ENCODE measurements at regions not wholly inside any gene's neighbourhood (a gene's known extent, or its start where the extent isn't known, plus 50 kb on each side); places are given as distances from the start of the nearest gene placed in this dataset.

DNA sequence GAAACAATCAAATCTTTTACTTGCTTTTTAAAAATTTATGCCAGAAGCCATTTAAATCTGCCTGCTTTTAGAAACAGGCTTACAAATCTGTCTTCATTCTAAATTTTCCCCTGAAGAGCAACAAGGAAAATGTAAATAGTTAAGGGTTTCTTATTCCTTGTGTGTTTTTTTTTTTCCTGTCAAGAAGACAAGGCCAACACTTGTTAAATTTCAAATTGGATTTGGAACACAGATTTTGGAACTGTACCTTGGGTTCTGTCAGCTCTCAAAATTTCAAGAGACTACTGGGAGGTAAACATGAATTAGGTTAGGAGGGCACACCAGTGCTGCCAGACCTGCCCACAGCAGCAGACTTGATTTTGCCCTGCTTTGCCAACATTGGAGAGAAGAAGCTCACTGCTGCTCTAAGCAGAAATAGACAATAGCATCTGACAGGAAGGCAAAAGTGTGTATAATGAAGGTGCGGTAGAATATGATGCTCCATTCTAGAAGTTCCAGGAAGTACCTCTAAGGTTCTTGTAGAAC lies 121.7 kb downstream of the NHLRC3 start:
- DNase-seq (ENCODE audit: low read depth) = no peak

DNA sequence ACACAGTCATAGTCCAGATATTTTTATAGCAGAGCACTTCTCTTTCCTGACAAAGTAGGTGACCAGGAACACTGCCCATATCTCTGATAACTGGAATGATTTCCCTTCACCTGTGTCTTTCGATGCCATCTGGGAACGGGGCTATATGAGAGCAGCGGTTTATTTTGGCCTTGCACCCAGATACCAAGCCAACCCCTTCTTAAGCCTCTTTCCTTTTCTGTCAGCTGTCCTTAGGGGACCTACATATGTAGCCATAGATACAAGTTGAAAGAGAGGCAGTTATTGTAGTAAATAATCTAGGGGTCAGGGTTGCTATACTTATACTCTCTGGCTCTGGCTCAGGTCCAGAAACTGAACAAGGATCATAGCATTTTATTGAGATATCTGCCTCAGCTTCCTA lies 128.8 kb downstream of the NHLRC3 start:
- DNase-seq (ENCODE audit: low read depth) = no peak

DNA sequence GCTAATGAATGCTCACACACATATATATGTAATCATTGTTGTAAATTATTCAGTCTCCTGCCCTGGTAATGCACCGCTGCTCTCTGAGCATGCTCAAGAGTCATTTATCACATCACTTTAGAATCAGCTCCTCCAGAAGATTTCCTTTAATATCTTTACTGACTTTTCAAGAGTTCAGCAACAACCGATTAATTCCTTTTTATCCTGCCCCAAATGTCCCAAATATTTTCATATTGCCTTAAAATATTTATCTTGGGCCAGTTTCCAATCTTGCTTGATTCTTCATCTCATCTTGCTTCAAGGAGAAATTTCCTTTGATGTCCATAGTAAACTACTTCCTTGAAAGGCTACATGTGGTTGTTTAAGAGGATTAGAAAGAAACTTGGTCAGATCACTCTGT lies 132.5 kb downstream of the NHLRC3 start:
- no peak for DNase-seq (ENCODE audit: low read depth)

DNA sequence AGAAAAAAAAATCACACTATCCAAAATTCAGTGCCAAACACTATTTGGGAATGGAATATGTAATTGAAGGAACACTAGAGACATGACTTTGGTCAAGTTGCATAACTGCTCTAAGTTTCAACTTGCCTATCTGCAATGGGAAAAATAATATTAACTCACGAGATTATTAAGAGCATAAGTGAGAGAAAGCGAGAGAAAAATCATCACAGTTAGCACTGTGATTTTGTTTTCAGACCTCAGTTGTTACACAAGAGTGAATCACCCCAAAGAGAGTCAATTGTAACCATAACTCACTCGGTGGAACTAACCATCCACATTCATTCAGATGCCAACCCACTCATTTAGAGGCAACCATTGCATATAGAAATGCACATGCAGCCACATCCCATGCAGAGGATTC lies 147.1 kb downstream of the NHLRC3 start:
- DNase-seq (ENCODE audit: low read depth) = no peak

DNA sequence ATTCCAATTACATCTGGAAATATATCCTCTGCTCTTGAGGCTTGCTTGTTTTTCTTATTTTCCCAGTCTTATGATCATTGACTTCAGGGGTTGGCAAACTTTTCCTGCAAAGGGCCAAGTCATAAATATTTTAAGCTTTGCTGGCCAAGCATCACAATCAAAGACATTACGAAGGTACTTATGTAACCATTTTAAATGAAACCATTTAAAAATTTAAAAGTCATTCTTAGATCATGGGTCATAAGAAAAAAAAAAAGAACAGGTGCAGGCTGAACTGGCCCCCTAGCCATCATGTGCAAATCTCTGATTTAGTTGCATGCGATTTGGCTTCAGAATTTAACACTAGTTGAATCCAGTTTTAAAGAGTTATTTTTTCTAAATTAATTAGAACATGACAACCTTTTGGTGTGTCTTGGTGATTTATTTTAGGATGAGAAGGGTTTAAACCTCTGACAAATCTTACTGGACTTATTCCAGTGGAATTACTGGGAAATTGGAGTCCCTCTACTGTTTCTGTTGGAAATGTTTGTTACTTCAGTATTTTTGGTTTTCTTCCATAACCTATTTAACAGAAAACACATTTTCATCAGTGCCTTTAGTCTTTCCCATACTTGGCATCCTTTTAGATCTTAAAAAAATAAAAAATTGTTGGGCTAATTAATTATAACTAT lies 148.1 kb downstream of the NHLRC3 start:
- no peak for DNase-seq (ENCODE audit: low read depth)

DNA sequence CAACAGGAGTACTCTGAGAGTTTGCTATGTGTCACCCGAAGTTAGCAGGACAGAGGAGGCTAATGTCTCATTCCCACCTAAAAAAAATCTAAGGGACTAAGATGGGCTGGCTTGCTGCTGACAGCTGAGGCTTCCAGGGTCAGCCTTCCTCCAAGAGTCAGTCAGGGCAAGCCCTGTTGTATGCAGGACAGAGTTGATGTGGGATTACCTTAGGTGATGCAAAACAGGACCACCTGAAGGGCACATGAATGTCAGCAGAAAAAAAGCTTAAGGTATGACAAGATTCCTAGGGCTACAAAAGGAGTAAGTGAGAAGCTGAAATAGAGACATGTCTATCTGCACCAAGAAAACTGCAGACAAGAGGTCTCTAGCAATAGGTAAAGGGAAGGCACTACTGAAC lies 151.5 kb downstream of the NHLRC3 start:
- no peak for DNase-seq (ENCODE audit: low read depth)

DNA sequence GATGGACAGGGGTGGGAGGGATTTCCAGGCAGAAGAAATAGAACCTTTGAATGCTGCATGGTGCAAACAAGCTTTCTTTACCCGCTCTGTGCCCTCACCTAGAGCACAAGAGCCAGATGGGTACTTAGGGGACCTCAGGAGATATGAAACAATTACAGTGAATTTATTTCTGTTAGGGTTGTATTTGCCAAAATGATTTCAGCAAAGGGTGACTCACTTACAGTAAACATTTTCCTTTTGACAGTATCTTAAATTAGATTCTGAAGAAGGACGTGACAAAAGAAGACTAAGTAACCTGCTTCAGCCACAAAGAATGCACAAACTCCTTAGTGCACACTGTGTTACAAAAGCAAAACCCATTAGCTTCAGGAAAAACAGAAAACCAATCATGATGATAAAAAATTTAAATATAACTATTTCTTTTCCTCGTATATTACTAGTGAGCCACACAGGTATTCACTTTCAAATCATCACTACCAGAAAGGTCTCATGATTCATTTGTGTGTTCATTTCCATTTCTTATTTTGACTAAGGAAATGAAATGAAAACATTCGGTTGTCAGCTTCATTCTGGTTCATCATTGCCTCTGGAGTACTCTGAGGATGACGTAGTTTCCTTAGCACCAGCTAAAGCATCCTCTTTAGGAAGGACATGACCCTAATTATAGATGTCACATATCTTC lies 158.8 kb downstream of the NHLRC3 start:
- DNase-seq (ENCODE audit: low read depth) = no peak

DNA sequence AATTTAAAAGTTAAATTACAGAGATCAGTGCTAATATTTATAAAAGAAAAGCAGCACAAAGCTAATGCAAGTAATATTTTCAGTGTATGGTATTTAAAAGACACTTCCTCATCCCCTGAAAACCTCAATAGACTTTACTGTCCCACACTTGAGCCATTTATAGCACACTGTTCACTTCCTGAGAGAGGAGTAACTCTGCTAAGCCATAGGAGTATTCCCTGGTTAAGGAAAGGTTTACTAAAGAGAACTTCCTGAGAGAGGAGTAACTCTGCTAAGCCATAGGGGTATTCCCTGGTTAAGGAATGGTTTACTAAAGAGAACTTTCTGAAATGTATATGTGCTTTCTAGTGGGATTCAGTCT lies 159.4 kb downstream of the NHLRC3 start:
- no peak for DNase-seq (ENCODE audit: low read depth)

DNA sequence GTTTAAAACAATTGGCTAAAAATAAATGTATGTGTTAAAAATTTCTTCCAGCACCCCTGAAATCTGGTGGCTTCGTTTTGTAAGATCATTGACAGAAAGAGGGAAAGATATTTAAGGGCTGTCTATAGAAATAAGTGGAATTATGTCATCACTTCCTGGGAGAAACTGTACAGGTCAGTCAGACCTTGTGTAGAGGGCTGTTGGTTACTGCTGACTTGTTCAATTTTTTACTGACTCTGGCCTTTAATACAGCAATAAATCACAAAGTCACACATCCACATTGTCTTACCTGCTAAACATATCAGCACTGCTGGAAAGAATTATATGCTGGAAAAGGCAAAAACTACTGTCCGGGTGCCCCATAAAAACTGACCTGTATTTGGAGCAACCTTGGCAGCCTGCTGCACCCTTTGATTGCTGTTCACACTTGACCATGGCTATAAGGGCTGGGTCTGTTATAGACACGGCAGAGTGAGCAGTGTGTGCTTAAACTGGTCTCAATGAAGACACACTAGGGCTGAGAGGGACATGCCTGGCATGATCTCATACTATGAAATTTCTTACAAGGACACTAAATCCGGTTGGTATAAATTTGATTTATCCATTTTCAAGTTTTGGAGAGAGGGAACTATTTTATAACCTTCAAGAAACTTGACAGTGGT lies 162.1 kb downstream of the NHLRC3 start:
- DNase-seq (ENCODE audit: low read depth) = no peak

DNA sequence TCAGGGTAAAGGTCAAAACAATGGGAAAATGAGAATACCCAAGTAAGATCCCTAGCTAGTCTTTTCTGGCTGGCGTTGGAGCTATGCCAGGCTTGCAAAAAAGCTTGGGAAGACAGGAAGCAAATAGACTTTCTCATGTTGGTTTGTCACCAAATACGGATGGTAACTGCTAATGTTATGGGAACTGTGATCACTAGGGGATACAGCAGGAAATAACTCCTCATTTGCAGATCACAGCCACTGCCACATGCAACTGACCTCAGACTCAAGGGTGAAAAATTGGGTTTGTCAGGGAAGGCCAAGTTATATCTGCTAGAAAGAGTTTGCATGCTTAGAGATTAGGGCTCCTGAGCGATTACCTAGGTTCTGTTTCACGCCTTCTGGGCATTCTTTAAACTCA lies 162.9 kb downstream of the NHLRC3 start:
- peak; percentile 1 for DNase-seq (ENCODE audit: low read depth)

DNA sequence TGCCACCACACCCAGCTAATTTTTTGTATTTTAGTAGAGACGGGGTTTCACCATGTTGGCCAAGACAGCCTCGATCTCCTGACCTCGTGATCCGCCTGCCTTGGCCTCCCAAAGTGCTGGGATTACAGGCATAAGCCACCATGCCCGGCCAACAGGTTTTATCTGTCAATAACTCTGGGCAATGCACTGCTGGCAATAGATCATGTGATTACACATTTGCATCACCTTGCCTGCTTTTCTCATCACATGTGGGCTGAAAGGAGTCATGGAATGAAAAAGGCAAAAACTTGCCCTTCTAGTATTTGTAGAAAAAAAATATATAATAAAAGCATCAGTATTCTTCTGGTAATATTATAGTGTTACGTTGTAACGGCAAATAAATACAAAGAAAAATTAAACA lies 164.5 kb downstream of the NHLRC3 start:
- no peak for DNase-seq (ENCODE audit: low read depth)

DNA sequence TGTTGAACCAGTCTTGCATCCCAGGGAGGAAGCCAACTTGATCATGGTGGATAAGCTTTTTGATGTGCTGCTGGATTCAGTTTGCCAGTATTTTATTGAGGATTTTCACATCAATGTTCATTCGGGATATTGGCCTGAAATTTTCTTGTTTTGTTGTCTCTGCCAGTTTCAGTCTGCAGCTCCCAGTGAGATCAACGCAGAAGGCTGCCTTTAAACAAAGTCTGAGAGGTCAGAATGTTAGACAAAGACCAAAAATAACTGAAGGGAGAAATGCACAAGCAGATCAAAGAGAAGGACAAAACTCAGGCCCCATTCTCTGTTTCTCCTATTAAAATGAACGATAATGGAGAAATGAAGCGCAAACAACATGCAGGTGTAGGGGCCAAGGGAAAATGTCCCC lies 170.4 kb downstream of the NHLRC3 start:
- DNase-seq (ENCODE audit: low read depth) = no peak

DNA sequence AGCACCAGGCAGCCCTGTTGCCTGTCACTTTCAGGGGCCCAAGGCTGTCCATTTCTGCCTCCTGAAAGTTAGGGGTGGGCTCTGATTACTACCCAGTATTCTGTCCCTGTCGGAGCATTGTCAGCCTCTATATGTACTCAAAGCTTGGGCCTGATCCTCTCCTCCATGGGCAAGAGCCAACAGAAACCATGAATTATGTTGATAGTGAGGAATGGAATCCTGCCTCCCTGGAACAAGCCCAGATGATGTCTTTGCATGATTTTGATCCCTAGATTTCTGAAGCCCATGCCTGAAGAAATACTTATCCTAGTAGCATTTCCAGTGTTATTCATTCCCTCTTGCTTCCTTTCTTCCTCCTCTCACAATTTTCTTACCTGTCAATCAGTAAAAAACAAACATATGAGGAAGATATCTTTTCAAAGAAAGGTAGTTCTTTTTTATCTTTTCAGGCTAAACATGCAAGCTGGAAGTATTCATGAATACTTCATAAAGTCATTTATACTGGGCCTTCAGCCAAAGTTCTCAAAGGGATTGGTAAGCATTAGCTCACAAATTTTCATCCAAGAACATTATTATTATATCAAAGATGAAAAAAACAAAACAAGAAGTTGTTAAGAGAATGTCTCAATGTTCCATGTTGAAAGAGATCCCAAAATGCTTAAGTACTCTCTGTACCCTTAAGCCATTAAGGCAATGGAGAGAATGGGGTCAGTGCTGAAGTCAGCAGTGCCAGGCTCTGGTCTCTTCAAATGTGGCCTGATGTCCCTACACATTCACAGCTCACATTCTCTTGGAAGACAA lies 171.7 kb downstream of the NHLRC3 start:
- DNase-seq (ENCODE audit: low read depth) = no peak

DNA sequence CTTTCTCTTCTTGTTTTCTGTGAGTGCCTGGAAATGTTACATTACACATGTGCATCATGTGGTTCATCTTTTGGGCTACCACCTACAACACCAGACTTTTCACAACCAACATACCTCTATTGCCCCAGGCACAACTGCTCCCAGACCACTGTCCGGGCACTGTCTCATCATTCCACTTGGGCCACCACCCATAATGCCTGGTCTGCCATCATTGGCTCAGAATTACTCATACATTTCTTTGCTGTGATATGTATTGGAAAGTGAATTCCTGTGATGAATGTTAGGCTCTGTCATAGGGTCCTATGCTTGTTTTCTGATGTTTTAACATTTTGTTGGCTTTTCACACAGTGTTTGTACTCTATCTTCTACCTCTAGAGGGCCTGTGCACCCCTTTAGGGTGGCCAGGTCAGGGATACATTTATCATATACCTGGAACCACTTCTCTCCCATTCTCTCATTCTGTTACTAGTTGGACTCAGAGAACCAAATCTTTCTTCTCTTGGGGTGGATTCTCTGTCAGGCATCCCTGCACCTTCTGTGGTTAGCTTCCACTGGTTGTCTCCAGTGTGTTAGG lies 172.8 kb downstream of the NHLRC3 start:
- no peak for DNase-seq (ENCODE audit: low read depth)

DNA sequence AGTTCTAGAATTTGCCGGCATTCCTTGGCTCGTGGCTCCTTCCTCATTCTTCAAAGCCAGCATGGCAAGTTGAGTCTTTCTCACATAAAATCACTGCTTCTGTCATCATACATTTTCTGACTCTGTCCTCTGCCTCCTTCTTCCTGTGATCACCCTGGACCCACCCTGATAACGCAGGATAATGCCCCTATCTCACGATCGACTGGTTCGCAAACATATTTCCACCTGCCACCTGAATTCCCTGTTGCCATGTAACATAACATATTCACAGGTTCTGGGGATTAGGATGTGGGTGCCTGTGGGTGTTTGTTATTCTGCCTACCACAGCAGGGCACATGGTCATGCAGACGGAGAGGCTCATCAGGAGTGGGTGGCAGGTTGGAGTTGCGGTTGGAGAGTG lies 177.7 kb downstream of the NHLRC3 start:
- DNase-seq (ENCODE audit: low read depth) = no peak

DNA sequence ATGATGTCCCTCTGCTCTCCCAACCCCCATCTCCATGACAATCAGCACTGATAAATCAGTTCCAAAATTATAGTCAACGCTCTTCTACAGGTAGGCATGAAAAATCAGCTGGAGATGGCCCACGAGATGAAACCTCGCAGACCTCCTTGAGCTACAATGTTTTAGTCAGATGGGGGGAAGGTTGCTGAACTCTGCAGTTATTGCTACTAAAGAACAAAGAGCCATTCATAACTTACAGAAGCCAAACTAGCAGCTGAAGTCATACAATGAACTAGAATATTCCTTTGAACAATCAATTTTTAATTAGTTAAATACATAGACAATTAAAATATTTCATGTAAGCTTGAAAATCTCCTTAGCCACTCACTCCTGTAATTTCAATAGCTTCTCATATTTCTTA lies 179.2 kb downstream of the NHLRC3 start:
- no peak for DNase-seq (ENCODE audit: low read depth)

DNA sequence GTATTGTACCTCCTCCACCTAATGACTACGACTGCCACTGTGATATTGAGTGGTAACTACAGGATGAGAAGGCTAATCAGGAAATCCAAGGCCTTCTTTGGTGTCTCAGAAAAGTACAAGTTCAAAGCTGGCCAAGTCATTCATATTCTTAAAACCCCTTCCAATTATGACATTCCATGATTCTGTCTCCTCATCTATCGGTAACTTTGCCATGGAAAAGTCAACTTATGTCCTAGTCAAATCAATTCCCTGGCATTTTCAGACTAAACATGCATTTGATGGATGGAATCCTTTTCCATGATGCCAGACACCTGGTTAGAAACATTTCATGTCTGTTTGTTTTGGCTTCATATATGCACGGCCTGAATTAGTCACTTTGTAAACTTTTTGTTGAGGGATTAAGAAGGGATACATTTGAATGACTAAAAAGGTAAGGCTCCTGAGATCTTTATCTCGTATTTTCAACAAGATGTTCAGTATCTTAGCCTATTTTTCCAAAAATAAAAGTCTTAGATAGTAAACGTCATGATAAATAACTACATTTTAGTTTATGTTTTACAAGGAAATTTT lies 186.5 kb downstream of the NHLRC3 start:
- DNase-seq (ENCODE audit: low read depth) = no peak

DNA sequence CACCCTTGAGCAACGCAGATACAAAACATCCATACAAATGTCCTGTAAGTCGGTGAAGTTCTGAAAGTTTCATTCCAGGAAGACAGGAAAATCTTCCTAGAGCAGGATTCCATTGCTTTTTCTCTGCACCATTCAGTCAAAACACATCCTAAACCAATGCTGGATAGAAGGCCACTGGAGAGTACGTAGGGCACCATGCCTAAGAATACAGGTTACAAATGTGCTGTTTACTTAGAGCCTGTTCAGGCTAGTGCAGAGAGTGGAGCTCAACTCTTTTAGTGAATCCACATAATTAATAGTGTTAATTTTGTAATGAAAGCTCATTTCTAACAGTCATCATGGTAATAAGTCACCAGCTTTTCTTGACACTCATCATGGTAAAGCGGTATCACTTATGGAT lies 187.6 kb downstream of the NHLRC3 start:
- DNase-seq (ENCODE audit: low read depth) = no peak

DNA sequence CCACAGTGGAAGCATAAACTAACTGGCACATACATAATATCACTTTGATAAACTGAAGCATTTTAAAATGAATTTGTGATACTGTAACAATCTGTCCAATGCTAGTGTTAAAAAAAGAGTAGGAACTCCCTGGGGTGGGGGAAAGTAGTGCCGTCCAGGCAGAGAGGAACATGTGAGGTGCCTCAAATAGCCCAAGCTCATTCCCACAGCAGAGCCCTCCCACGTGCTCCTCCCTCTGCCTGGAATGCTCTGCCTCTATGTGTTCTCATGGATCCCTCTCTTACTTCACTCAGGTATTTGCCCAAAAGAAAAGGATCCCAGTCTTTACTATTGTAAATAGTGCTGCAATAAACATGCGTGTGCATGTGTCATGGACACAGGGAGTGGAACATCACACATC lies 188.1 kb downstream of the NHLRC3 start:
- DNase-seq (ENCODE audit: low read depth) = no peak

DNA sequence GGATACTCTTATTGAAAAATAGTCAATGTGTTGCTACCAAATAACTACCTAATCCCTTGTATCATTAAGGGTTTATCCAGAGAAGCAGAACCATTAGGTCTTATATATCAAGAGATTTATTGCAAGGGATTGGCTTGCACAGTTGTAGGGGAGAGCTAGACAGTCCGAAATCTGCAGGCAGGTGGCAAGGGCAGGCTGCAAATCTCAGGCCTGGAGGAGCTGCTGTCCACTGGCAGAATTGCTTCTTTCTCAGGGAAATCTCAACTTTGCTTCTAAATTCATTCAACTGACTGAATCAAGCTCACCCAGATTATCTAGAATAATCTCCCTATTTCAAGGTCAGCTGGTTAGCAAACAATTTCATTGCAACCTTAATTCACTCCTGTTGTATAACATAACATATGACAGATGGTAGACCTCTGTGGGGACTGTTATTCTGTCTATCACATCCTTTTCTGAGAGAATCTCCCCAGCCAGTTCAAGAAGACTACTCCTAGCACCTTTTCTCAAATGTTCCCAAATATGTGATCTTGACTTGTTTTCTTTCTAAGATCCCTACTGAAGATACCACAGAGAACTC lies 194.2 kb downstream of the NHLRC3 start:
- DNase-seq (ENCODE audit: low read depth) = no peak

DNA sequence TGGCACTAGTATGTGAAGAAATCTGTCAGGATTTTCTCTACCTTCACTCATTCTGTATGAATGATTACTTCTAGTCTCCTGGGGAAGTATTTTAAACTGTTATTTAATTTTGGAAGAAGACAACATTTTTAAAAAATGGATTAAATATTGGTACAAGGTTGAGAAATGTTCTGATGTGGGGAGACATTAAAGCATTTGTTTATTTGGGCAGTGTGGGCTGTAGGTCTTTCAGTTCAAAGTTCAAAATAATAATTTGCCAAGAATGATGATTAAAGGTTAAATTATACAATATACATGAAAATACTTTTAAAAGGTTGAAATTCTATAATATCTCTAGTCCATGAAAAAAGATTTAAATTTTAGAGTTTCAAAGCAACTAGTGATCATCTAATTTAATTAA lies 194.7 kb downstream of the NHLRC3 start:
- no peak for DNase-seq (ENCODE audit: low read depth)

Data from LHCN-M2 (cell line).